PC-9 (cell line): ENCODE measurements at regions not wholly inside any gene's neighbourhood (a gene's known extent, or its start where the extent isn't known, plus 50 kb on each side); places are given as distances from the start of the nearest gene placed in this dataset.

Experiments
- CTCF ChIP-seq: fragments of 200-600 bp; sonication (generic); conservative IDR thresholded peaks from 2 replicates; pipeline ENCODE4 v1.6.1; 2017; ENCODE audit warnings: mixed run types, antibody characterized with exemption, mild to moderate bottlenecking, moderate library complexity
- EZH2 ChIP-seq: fragments of 200-600 bp; sonication (generic); IDR thresholded peaks from 2 replicates; pipeline ENCODE4 v1.8.0; 2017; ENCODE audit warnings: antibody characterized with exemption, low read depth

- TF ChIP-seq CTCF (no peak), EZH2 (no peak)
These were observed 107.7 kb upstream of the RAB27B start for GRCh38 chr18:54720620-54721019.
